PC-9 (cell line): ENCODE measurements at regions not wholly inside any gene's neighbourhood (a gene's known extent, or its start where the extent isn't known, plus 50 kb on each side); places are given as distances from the start of the nearest gene placed in this dataset.

ENCODE experiments used
- BruUV-seq: library from RNA; stranded (reverse); fragments of 400-500 nt; replicated peaks from 2 replicates; lab custom pipeline; 2021; lab: Mats Ljungman, UMichigan
- CTCF ChIA-PET: fragments of 300-600 bp; sonication (Branson Sonifier 250); formaldehyde crosslinking; loops from one replicate; lab custom pipeline; 2022; ENCODE audit warnings: antibody characterized with exemption; lab: Charles Lee
- POLR2A ChIA-PET: fragments of 300-600 bp; sonication (Branson Sonifier 250); formaldehyde crosslinking; loops from one replicate; lab custom pipeline; 2022; ENCODE audit warnings: antibody characterized with exemption; ENCODE audit not compliant: unreplicated experiment; lab: Charles Lee
- DNase-seq, 2 experiments: peaks; one replicate each; pipeline versions ENCODE4 v3.0.0 to v3.0.0-alpha.2; 2015 to 2022; ENCODE audit warnings: mixed read lengths in 1 of 2
- H2AFZ ChIP-seq: fragments of 200-600 bp; sonication (generic); 2 replicates; pipeline ENCODE4 v1.8.1; 2017; ENCODE audit warnings: antibody characterized with exemption
- H3F3A ChIP-seq: fragments of 200-600 bp; sonication (generic); 2 replicates; pipeline ENCODE4 v1.8.1; 2017; ENCODE audit warnings: antibody characterized with exemption, mild to moderate bottlenecking, low read depth; ENCODE audit not compliant: insufficient read depth
- H3K27ac ChIP-seq: fragments of 200-600 bp; sonication (generic); 2 replicates; pipeline ENCODE4 v1.6.1; 2016; ENCODE audit warnings: mixed run types
- H3K27me3 ChIP-seq: fragments of 200-600 bp; sonication (generic); 2 replicates; pipeline ENCODE4 v1.6.1; 2016; ENCODE audit warnings: low read depth, mixed run types; ENCODE audit not compliant: insufficient read depth
- H3K36me3 ChIP-seq: fragments of 200-600 bp; sonication (generic); 2 replicates; pipeline ENCODE4 v1.6.1; 2016; ENCODE audit warnings: low read depth, mixed run types
- H3K4me1 ChIP-seq: fragments of 200-600 bp; sonication (generic); replicated peaks from 2 replicates; pipeline ENCODE4 v1.6.1; 2016; ENCODE audit warnings: mixed run types; ENCODE audit not compliant: insufficient read depth
- H3K4me2 ChIP-seq: fragments of 200-600 bp; sonication (generic); 2 replicates; pipeline ENCODE4 v1.6.1; 2017; ENCODE audit warnings: mixed run types
- H3K4me3 ChIP-seq: fragments of 200-600 bp; sonication (generic); 2 replicates; pipeline ENCODE4 v1.6.1; 2016; ENCODE audit warnings: mixed run types
- H3K79me2 ChIP-seq: fragments of 200-600 bp; sonication (generic); 2 replicates; pipeline ENCODE4 v1.6.1; 2017; ENCODE audit warnings: low read depth, mixed run types
- H3K9me2 ChIP-seq: fragments of 200-600 bp; sonication (generic); 2 replicates; pipeline ENCODE4 v1.8.1; 2017; ENCODE audit warnings: mild to moderate bottlenecking; ENCODE audit not compliant: insufficient read depth
- H3K9me3 ChIP-seq: fragments of 200-600 bp; sonication (generic); 2 replicates; pipeline ENCODE4 v1.8.1; 2016; ENCODE audit warnings: low read depth; ENCODE audit not compliant: insufficient read depth
- H4K20me1 ChIP-seq: fragments of 200-600 bp; sonication (generic); 2 replicates; pipeline ENCODE4 v1.8.1; 2017; ENCODE audit not compliant: insufficient read depth
- EZH2 ChIP-seq: fragments of 200-600 bp; sonication (generic); IDR thresholded peaks from 2 replicates; pipeline ENCODE4 v1.8.0; 2017; ENCODE audit warnings: antibody characterized with exemption, low read depth
- intact Hi-C: fragments of 100-400 bp; cut with micrococcal nuclease; formaldehyde crosslinking; loops from one replicate; pipeline ENCODE4 v1.10.0; 2022; ENCODE audit not compliant: unreplicated experiment
- TF ChIP-seq, protein P1 (sequence below): fragments of 200-600 bp; sonication (generic); conservative IDR thresholded peaks from 2 replicates; pipeline ENCODE4 v1.6.1; 2017; ENCODE audit warnings: mixed run types, antibody characterized with exemption, mild to moderate bottlenecking, moderate library complexity

DNA sequence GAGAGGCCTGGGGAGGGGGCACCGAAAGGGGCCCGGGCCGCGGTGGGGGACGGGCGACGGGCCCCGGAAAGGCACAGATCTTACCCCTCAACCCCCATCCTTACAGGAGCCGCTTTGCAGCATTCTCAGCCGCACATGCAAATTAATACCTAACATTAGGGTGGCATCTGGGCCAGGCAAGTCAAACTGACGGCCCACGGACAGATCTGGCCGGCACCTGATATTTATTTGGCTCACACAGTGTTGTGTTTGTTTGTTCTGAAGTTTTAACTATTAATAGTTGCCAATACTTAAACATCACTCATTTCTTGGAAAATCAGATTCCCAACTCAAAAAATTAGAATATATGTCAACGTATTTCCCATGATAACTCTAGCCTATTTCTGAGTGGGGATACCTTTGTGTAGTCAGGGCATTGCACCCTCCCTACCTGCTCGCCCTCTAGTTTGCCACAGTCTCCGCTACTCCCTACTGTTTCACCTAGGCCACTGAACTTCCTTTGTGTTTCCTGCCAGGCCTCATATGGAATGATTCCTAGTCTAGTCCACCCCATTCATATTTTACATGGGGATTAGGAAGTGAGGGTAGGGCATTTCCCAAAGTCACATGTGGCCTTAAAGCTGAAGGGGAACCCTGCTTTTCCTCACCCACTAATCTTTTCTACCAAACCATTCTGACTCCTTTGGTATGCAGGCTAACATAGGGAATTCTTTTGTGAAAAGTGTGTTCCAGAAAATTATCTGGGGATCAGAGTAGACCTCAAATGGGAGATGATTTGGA lies 71.9 kb upstream of the LARP1 start:
- BruUV-seq: TSS peak; percentile 74
- no peak for DNase-seq

DNA sequence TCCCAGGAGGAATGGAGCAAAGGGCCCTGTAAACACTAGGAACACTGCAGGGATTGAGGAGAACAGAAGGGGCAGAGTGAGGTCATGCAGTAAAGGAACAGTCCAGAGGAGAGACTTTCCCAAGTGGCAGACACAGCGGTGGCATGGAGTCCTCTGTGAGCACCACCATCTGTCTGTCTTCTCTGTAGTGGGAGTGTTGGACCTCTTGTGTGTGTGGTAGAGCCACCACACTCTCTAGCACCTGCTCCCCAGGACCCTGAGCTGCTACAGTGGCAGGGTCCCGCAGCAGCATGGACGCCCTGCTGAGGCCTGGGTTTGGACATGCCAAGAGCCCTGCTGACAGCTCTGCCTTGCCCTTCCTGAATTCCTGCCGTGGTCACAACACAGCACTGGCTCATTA lies 75.7 kb upstream of the LARP1 start:
- Histone ChIP-seq H2AFZ (no peak overlapping the region), H3K27ac (no peak overlapping the region)
- CTCF ChIA-PET: no interaction called here

More for the DNA sequence above, 71.9 kb upstream of the LARP1 start:
- peaks cover 10% of the 10 kb centered on the region; the same call in 1 of the 2 replicates for H3K4me1 ChIP-seq
- H3F3A ChIP-seq: no peaks in the 10 kb centered on the region
- TF ChIP-seq EZH2: no peak
- TF ChIP-seq, protein P1, sequence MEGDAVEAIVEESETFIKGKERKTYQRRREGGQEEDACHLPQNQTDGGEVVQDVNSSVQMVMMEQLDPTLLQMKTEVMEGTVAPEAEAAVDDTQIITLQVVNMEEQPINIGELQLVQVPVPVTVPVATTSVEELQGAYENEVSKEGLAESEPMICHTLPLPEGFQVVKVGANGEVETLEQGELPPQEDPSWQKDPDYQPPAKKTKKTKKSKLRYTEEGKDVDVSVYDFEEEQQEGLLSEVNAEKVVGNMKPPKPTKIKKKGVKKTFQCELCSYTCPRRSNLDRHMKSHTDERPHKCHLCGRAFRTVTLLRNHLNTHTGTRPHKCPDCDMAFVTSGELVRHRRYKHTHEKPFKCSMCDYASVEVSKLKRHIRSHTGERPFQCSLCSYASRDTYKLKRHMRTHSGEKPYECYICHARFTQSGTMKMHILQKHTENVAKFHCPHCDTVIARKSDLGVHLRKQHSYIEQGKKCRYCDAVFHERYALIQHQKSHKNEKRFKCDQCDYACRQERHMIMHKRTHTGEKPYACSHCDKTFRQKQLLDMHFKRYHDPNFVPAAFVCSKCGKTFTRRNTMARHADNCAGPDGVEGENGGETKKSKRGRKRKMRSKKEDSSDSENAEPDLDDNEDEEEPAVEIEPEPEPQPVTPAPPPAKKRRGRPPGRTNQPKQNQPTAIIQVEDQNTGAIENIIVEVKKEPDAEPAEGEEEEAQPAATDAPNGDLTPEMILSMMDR: no peak
- H3K4me2 ChIP-seq: peak overlapping the region; percentile 78
- no peaks in the 10 kb centered on the region for H3K36me3 ChIP-seq
- intact Hi-C loops: loop anchor here (2.0 kb wide), 2 partner anchors 30 to 254 kb away; no protein-coding TSS in a partner anchor
- H3K9me3 ChIP-seq: peaks cover 12% of the 10 kb centered on the region; the same call in 1 of the 2 replicates
- no peaks in the 10 kb centered on the region for H3K9me2 ChIP-seq
- H4K20me1 ChIP-seq: no peaks in the 10 kb centered on the region
- CTCF ChIA-PET: interaction anchor here (0.6 kb wide), 4 partner anchors 29 to 289 kb away, joined by 3 to 7 read pairs (median 4); no protein-coding TSS in a partner anchor
- H3K27ac ChIP-seq: peak overlapping the region; percentile 41
- H3K79me2 ChIP-seq: no peaks in the 10 kb centered on the region
- peak overlapping the region; percentile 53; the same call in 1 of the 2 replicates for H3K4me3 ChIP-seq
- no peaks in the 10 kb centered on the region for H3K27me3 ChIP-seq
- POLR2A ChIA-PET: interaction anchor here (0.6 to 1.0 kb wide), 3 partner anchors 28 to 272 kb away, joined by 4 to 14 read pairs (median 8); no protein-coding TSS in a partner anchor
- H2AFZ ChIP-seq: peak overlapping the region; percentile 84

DNA sequence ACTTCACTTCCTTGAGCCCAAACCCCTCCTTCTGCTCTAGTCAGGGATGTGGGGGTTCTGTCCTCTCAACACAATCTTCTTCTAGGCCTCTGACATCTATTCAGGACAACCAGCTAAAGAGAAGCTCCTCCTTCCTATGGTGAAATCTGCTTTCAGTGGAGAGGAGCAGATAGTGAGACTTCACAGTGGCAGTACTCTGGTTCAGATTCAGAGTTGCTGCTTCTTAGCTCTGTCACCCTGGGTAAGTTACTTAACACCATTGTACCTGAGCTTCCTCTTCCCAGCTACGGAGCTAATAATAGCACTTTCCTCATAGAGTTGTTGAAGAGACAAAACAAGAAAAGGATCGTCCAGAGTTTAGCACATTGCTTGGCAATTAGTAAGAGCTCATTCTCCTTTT lies 77.3 kb upstream of the LARP1 start:
- Histone ChIP-seq H3K4me2 (no peak overlapping the region), H3K9me3 (no peaks in the 10 kb centered on the region), H3K4me3 (no peak overlapping the region), H3F3A (no peaks in the 10 kb centered on the region), H3K27ac (no peak overlapping the region), H3K9me2 (no peaks in the 10 kb centered on the region), H4K20me1 (no peaks in the 10 kb centered on the region), H3K79me2 (no peaks in the 10 kb centered on the region), H3K36me3 (no peaks in the 10 kb centered on the region), H2AFZ (0 out of 2 replicates have a peak overlapping the region, but pooled peaks have one; percentile 5), H3K27me3 (no peaks in the 10 kb centered on the region), H3K4me1 (no peaks in the 10 kb centered on the region)
- peak in 1 of 2 experiments; percentile 35 for DNase-seq
- TF ChIP-seq EZH2: no peak
- TF ChIP-seq, protein P1: no peak
- ChIA-PET CTCF (interaction anchor here (0.6 to 0.7 kb wide), 2 partner anchors 24 to 33 kb away, joined by 3 read pairs; no protein-coding TSS in a partner anchor), POLR2A (interaction anchor here (0.6 kb wide), 3 partner anchors 15 to 1907 kb away, joined by 3 read pairs; no protein-coding TSS in a partner anchor)
- intact Hi-C loops: no loop called here
- BruUV-seq: no TSS peak

More for the DNA sequence above, 75.7 kb upstream of the LARP1 start:
- Histone ChIP-seq H3K4me2 (no peak overlapping the region), H3K9me2 (no peaks in the 10 kb centered on the region), H3K36me3 (no peaks in the 10 kb centered on the region), H3F3A (no peaks in the 10 kb centered on the region), H4K20me1 (no peaks in the 10 kb centered on the region), H3K27me3 (no peaks in the 10 kb centered on the region), H3K4me1 (peaks cover 10% of the 10 kb centered on the region; the same call in 1 of the 2 replicates), H3K79me2 (no peaks in the 10 kb centered on the region), H3K4me3 (no peak overlapping the region), H3K9me3 (no peaks in the 10 kb centered on the region)
- TF ChIP-seq EZH2: no peak
- TF ChIP-seq, protein P1: no peak
- POLR2A ChIA-PET: no interaction called here
- intact Hi-C loops: no loop called here
- BruUV-seq: no TSS peak
- DNase-seq: no peak
